GM18870 (cell line): ENCODE measurements at regions not wholly inside any gene's neighbourhood (a gene's known extent, or its start where the extent isn't known, plus 50 kb on each side); places are given as distances from the start of the nearest gene placed in this dataset.

ENCODE experiments used
- ATAC-seq: cut with Tn5 transposase; IDR thresholded peaks from one replicate; pipeline ENCODE4 v1.9.1; 2021; ENCODE audit warnings: moderate library complexity; ENCODE audit not compliant: unreplicated experiment

- no peak for ATAC-seq
These were observed 59.6 kb upstream of the ZNF516 start for GRCh38 chr18:76554547-76555222.

GRCh38 chr18:76553715-76554546 lies 58.9 kb upstream of the ZNF516 start:
- no peak for ATAC-seq

DNA sequence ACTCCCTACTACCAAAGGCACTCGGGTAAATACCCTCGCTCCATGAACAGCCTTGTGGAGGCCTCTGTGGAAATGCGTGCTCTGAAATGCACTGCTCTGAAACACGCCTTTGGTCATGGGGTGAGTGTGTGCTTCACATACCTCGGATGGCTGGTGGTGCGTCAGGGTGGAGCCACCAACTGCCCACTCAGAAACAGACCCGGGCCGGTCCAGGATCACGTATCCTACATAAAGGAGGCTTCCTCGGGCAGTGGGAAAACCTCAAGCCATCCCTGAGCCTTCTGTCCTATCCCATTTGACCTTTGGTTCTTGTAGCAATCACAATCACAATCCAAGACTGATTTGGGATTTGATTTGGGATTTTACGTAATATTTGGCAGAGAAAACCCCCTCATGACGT lies 53.5 kb upstream of the ZNF516 start:
- ATAC-seq: no peak

GRCh38 chr18:76547296-76547695 lies 52.3 kb upstream of the ZNF516 start:
- no peak for ATAC-seq

- no peak for ATAC-seq
These were observed 51.4 kb upstream of the ZNF516 start for GRCh38 chr18:76546436-76546835.

DNA sequence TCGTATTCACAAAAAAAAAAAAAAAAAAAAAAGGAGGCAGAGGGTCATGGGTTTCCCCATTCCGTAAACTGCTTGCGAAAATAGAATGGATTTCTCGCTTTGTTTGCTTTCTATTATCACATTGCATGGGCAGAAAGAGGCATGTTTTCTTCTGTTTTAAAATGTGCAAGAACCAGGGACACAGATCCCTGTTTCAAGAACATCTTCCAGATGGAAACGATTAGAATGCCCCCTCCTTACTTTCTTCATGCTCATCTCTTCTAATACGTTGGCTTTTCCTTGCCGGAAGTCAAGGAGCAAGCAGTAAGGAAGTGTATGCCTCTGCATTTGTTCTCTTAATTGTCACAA lies 51.0 kb upstream of the ZNF516 start:
- no peak for ATAC-seq

DNA sequence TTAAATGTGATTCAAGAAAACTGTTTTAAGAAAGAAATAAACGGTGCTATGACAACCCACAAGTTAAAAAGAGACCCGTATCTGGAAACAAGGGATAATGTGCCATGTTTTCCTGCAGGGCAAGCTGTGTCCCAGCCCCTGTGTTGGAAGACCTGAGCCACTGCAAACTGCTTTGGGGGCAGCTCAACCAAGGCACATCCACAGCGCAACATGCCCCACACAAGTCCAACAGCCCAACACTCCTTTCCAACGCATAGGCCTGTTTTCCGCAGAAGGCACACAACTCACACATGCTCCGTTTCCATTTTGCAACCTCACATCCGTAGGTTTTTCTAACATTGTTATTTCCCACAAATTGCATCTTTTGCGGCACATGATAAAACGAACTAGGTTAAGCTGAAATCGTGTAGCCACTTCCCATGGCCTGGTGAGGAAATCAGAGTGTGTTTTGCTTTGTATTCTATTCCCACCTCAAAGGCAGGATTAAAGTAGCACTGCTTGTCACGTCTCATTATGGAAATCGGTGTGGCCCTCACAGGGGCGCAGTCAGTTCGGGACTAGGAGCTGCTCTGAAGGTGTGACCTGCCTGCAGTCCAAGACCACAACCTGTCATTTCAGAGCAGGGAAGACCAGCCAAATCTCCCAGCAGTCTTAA lies 50.5 kb upstream of the ZNF516 start:
- no peak for ATAC-seq

DNA sequence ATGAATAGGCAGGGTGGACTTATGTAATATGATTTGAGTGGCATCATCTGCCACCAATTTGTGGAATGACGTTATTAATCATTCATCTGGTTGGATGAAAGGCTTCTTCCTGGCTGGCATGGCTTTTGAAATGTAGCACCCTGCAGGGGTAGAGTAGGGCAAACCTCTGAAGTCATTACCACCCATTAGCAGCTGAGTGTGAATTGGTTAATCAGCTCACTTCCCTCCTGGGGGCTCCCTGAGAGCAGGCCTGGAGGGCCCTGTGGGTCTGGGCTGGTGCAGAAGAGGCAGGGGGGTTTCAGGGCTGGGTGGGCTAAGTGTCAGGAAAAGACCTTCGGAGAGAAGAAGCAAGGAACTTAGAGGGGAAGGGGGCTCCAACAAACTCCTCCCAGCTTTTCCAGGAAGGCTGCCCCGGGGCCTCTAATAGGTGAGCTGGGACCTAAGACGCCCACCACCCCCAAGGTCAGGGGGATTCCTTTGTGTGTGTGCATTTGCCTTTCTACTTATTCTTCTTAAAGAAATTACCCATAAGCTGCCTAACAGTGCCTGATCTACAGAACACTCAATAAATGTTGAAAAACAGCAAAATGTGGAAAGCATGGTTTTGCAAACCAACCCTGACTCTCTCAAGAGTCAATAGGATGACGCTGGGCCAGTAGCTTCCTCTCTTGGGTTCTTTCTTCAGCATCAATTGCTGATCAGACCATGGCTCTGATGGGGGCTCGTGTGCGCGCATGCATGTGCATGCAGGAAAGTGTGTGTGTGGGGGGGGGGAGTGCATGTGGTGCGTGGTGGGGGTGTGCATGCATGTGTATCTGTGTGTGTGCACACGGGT lies 49.7 kb upstream of the ZNF516 start:
- ATAC-seq: no peak
